ENCODE measurements at regions not wholly inside any gene's neighbourhood (a gene's known extent, or its start where the extent isn't known, plus 50 kb on each side); places are given as distances from the start of the nearest gene placed in this dataset.
A peak's percentile ranks its signal among the peaks of the same experiment; 100 is the strongest.
"Not testable (repeated sequence)": the region's sequence is repeated elsewhere in the genome, so short reads cannot be mapped to it uniquely, and the experiment has no call there.

DNA sequence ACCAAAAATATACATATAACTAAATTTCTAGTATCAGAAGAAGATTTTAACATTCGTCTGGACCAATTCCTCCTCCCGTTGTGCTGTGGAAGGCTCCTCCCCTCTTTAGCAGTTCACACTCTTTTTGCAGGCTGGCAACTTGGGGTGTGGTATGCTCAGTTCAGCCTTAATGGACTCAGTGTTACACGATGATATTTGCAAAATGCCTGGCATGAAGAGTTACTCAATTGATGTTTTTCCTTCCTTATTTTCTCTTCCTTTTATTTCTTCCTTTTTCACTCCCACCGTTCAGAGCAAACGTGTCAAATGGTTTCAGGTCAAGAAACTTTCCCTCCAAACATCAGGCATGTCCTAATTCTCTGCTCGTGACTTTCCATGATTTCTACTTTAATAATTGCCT is 248.3 kb downstream of the PHF14 start:
- peak; percentile 21 to 51 for DNase-seq

DNA sequence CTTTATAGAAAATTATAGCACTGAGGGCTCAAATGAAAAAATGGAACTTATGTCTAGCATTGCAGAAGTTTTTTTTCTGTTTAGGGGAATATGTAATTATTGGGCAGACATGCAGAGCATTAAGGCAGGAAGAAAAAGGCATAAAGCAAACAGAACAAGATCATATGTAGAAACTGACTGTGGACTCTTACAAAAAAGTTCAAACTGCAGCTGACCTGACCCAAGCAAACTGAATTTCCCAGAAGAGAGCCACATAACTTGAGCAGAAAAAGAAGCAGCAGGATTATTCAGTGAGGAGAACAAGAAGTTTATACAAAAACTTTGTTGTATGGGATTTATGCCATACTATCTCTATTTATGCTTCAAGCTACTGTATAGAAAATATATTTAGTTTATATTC is 250.9 kb downstream of the PHF14 start:
- no peak for DNase-seq

DNA sequence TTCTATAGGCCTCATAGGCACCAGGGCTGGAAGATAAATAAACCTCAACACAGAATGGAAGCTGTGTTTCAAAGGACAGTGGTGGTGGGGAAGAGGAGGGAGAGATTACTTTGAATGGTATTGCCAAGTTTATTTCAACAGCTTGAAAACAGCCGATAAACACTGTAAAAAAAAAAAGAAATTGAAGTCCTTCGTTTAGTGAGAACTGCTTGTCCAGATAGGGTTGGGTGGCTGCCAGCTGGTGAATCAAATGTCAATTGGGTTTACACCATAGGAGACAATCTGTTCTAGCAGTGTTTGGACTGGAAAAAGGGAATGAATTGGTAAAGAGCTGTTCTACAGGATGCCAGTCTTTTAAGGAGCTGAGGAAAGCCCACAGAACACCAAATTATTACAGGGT is 254.8 kb downstream of the PHF14 start:
- no peak for DNase-seq

DNA sequence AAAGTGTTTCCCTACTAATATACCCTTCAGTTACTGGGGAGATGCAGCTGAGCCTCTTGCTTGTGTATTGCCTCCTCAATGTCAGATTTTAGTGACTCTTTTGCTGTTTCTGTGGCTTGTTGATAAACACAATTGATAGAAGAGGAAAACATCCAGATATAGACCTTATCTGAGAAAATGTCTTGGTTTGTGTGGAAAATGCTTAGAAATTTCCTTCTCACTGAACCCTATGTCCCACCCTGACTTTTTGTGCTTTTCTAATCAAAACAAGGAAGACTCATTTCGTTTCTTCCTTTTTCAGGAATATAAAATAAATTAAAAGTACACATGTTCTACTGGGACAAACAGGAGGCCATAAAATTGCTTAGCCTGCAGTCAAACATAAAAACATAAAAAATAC is 257.5 kb downstream of the PHF14 start:
- DNase-seq, result no peak

DNA sequence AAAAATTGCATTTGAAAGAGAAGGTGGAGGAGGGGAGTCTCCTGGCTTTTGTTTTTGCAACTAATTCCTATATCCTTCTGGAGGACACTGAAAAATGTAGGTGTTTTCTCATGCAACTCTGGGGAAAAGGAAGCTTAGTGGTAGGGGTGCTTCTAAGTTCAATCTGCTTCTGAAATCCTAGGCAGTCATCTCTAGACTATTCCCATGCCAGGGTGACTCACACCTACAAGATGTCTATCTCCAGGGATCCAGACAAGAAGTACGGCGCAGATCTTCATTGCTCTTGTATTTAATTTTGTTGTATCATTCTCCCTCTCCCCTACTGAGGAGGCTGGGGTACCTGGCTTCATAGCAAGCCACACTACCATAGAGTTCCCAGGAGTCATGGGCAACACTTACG is 258.8 kb downstream of the PHF14 start:
- no peak for DNase-seq

DNA sequence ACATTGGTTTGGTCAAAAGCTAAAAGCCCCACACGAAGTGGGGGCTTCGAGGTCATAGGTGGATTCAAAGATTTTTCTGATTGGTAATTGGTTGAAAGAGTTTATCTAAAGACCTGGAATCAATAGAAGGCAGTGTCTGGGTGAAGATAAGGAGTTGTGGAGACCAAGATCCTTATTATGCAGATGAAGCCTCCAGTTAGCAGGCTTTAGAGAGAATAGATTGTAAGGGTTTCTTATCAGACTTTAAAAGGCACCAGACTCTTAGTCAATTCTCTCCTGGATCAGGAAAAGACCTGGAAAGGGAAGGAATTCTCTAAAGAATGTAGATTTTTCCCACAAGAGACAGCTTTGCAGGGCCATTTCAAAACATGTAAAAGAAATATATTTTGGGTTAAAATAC is 260.2 kb downstream of the PHF14 start:
- no peak for DNase-seq

DNA sequence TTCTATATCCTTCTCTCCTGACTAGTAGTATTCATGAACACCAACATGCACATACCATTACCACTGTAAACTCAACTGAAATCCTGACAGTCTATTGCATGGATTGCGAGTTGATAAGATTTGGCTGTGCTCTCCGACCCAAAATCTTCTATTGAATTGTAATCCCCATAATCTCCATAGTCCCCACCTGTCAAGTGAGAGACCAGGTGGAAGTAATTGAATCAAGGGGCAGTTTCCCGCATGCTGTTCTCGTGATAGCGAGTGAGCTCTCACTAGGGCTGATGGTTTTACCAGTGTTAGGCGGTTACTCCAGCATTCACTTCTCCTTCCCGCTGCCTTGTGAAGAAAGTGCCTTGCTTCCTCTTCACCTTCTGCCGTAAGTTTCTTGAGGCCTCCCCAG is 261.8 kb downstream of the PHF14 start:
- DNase-seq, result no peak

DNA sequence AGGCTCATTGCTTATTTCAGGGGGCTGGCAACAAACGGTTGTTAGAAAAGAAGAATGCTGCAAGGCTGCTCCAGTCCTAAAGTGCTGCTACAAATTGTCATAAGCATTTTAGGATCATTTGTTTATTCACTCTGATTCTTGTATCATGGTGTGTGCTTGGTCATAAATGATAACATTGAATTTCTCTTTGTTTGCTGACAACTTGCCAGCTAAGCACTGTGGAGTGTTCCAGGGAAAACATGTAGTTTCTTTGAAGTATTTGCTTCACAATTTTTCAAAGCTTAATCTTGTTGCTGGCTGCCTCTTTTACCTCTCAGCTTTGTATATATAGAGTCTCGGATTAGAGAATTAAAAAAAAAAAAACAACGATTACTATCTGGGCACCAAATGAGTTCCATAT is 263.0 kb downstream of the PHF14 start:
- no peak for DNase-seq

DNA sequence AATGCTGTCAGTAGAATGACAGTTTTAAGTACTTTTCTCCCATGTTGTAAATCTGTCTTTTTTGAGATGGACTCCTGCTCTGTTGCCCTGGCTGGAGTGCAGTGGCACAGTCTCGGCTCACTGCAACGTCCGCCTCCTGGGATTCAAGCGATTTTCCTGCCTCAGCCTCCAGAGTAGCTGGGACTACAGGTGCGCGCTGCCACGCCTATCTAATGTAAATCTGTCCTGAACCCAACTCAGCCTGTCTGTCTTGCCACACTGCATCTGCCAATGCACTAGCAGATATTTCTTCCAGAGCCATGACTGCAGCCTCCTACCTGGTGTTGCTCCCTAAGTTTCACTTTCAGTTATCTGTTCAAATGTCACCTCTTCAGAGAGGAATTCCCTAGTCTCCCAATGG is 264.1 kb downstream of the PHF14 start:
- no peak for DNase-seq

DNA sequence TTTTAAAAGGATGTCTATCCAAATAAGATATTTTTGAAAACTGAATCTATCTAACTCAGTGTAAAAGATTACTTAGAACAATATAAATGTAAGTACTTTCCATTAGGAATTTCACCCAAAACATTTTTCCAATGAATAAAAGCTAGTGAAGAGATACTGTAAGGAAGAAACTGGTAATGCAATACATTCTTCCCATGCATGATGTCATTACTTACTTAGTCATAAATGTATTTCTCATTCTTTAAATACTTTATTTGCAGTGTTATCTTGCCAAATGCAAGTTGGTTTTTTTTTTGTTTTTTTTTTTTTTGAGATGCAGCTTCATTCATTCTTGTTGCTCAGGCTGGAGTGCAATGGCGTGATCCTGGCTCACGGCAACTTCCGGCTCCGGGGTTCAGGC is 265.6 kb downstream of the PHF14 start:
- DNase-seq, result no peak

DNA sequence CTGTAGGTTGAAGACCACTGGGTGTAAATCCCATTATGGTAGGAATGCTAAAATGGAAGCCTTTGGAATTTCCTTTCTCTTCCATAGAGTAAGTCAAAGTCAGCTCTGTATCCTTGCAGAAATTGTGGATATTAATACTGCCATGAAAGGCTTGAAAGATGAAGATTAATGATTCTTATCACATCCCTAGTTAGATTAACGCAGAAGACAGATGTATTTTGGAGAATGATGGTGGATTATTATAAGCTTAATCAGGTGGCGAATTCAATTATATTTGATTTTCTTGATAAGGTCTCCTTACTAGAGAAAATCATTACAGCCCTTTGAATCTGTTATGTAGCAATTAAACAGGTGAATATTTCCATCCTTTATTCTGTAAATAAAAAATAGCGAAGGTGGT is 270.1 kb downstream of the PHF14 start:
- no peak for DNase-seq

DNA sequence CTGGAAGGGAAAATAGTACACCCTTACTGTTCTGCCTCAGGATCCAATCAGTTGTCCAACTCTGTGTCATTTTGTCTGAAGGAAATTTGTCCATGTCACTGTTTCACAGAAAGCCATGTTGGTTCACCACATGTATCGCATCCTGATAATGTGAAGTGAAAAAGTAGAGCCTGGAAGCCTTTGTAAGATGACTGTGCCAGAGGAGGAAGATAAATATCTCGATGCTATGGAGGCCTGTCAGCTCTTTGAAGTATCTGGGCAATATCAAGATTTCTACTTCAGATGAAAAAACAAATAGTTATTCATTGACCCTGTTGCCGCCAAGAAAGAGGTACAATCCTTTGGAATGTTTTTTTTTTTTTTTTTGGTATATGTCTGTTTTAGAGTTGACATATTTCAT is 270.5 kb downstream of the PHF14 start:
- DNase-seq, result no peak

DNA sequence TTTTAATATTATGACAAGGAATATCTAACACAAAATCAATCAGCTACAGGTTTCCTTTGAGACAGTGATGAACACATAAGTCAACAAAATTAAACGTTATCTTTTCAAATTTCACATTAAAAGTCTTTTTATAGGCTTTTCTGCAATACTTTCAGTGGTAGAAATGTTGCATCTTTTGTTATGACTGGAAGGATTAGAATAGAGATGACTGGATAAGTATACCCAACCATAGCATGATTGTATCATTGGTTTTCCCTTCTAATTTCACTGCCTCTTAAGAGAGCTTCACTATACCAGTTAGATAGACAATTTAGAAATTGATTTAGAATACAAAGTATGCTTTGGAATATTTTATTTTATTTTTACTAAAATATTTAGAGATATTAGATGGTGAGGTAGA is 273.9 kb downstream of the PHF14 start:
- no peak for DNase-seq

DNA sequence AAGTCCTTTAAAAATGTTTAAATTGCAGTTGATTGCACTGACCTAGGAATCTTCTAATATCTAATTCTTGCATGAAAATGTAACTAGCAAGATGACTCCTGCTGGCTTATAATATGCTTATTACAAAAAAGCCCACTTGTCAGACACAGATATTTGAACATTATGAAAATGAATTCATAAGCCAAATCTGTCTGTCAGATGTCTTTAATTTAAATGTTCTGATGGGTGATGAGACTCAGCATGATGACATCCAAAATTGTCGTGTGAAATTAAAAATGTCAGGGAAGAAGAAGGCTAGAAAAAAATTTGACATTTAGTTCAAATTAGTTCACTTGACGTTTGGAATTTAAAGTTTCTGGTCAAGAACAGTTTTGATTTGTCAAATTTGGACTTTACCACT is 277.8 kb downstream of the PHF14 start:
- DNase-seq, result no peak

DNA sequence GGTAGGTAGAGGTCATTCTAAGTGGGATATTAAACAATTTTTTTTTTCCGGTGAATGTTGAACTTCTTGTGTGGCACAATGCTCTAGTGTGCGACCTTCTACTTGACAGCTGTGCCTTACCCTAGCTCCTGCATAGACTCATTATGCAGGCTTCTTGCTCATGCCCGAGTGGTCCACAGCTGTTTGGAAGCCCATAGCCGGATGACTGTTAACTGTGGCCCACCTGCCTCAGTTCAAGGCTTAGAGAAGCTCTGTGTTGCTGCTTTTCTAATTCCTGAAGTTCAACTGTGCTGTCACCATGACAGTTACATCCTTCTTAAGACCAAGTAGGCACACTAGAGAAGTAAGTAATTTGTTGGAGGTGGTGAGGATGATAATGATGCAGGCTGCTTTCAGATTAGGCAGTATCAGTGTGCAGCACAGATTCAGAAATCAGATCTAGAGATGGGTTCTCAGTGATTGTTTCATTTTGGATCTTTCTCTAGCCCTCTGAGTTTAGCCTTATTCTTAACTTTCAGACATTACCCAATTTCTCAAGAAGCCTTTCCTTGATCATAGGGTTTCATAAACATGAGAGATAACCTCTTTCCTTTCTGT is 278.4 kb downstream of the PHF14 start:
- no peak for DNase-seq

DNA sequence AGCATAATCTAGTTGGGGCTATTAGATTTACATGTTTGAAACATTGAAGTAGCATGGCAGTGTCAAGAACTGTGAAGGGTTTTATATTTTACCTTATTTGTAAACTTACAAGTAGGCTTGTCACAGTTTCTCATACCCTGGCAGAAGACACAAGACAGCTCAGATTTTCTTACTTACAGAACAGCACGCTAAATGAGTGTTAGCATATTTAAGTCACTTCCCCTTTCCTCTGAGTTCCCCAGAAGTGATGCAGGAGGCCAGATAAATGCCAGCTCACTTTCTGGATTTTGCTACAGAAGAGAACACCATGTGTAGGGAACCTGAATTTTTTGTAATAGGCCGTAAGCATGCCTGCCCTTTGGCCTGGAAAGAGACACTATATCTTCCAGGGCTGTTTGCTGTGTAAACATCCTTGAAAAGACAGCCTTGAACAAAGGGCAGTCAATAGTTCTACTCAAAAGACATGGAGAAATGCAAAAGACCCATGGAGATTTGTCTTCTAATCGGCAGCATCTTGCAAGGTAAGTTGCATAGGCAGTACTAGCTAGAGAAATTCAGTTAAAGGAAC is 279.1 kb downstream of the PHF14 start:
- DNase-seq, result peak; percentile 7 to 20

DNA sequence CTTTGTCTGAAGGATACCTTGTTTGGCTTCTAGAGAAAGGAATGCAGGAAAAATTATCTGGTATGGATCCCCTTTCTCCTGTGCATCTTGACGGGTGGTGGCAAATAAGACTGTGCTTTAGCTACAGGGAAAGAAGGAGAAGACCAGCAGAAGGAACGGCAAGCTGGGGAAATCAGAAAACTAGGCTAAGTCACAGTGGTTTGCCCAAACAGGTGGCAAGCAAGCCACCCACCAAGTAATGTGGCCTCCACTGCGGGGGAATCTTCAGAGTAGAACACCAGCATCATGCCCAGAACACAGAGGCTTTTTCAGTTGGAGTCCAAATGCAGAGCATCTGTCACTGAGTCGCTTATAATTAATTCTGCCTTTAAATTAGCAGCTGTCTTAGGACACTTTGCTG is 282.8 kb downstream of the PHF14 start:
- DNase-seq, result no peak

DNA sequence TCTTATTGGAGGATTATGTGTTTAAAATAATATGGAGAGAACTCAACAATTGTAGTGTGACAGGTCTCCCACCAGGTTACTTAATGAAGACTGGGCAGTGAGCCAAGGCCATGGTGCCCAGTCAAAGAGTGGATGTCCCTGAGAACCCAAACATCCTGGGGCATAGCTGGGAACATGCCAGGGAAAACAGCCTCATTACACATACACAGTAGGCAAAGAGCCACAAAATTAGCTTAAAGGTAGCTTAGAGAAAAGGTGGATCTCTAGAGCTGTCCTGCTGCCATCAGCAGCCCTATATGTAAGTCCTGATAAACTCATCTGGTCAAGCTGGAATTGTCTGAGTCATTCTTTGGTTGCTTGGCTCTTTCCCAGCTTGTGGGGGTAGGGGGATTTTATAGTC is 287.8 kb downstream of the PHF14 start:
- DNase-seq, result no peak

DNA sequence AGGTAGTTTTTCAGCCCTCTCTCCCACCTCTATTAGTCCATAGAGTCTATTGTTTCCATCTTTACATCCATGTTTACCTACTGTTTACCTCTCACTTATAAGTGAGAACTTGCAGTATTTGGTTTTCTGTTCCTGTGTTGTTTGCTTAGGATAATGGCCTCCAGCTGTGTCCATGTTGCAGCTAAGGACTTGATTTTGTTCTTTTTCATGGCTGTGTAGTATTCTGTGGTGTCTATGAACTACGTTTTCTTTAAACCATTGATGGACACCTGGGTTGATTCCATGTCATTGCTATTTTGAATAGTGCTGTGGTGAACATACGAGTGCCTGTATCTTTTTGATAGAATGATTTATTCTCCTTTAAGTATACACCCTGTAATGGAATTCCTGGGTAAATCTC is 292.4 kb downstream of the PHF14 start:
- DNase-seq, result no peak

DNA sequence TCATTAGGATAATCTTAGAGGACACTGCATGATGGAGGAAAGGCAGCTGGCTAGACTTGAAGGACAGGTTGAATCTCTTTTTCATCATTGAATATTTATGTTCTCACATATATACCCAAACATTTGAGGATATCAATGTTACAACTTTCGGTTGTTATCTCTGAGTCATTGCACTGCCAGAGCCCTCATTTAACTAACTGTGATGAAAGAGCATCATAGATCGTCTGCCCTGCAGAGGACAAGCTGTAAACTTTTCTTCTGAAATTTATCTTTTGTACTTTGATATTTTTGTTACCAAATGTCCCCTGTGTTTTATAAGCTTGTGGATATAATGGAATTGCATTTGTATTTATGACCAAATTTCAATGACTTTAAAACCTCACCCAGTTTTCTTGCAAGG is 298.7 kb downstream of the PHF14 start:
- no peak for DNase-seq

DNA sequence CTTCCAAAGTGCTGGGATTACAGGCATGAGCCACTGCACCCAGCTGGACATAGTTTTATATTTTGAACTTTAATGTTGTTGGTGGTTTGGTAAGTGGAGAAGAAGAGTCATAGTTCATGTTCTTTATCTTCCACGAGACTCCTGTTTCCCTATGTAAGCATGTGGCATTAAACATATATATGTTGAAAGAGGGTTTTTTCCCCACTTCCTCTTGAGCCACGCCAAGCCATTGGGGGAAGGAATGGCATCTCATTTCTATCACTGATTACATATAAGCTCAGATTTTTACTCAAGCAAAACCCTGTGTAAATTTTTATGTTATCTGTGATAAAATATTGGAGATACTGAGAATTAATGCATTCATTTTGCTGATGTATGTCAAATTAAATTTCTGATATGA is 300.4 kb downstream of the PHF14 start:
- DNase-seq, result peak; percentile 55 to 71

DNA sequence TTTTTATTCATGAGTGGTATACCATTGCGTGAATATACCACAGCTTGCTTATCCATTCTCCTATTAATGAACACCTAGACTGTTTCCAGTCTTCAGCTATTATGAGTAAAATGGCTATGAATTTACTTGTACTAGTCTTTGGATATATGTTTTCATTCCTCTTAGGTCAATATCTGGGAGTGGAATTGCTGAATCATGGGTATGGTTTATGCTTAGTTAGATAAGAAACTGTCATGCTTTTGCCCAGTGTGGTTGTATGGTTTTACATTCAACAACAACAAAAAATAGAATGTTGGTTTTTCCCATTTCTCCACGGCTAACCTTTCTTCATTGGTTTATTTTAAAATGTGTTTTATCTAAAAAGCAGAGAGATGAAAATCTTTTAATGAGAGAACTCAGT is 308.3 kb downstream of the PHF14 start:
- DNase-seq, result no peak

DNA sequence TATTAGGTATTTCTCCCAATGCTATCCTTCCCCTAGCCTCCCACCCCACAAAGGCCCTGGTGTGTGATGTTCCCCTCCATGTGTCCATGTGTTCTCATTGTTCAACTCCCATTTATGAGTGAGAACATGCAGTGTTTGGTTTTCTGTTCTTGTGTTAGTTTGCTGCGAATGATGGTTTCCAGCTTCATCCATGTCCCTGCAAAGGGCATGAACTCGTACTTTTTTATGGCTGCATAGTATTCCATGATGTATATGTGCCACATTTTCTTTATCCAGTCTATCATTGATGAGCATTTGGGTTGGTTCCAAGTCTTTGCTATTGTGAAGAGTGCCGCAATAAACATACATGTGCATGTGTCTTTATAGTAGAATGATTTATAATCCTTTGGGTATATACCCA is 309.9 kb downstream of the PHF14 start:
- DNase-seq, result not testable (repeated sequence)

DNA sequence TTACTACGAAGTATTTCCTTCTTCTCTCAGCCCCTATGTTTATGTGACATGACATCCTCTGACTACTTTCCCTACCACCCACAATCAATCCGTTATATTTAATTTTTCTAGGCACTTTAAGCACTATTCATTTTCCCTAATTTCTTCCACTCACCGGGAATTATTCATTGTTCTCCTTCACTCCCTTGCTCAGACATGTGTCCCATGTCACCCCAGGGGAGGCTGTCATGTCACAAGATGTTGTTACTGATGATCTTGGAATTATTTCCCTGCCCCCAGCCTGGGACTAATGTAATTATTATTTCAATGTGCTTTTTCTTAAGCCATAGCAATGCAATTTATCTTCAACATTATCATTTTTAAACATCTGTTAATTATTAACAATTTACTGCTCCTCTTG is 317.2 kb downstream of the PHF14 start:
- DNase-seq, result no peak

DNA sequence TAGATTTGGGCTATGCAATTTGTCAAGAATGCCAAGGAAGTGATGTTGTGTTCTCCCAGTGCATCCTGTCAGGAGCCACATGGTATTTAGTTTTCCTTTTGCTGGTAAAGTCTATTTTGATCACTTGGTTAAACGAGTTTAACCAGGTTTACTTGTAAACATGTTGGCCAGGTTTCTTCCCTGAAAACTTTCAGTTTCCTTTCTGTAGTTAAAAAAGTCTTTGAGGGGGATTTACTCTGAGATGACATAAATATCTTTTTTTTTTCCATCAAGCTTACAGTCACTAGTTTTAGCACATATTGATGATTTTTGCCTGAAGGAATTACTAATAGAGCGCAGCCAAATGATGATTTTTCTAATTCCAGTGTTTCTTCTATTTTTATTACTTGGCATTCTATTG is 320.5 kb downstream of the PHF14 start:
- no peak for DNase-seq

DNA sequence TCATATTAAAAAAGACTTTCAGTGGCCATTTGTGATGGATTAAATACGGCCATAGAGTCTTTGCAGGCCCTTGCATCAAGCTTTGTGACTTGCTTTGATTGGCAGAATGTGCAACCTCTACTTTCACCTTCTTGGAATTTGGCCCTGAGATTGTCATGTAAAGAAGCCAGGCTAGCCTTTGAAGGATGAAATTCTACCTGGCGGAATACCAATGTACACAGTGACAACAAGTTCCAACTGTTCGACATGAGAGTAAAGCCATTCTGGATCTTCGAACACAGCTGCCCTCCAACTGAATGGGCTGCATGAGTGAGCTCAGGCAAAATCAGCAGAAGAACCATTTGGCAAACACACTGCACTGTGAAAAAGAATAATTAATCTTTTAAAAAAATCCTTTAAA is 321.3 kb downstream of the PHF14 start:
- DNase-seq, result no peak
